RWPE1 (cell line): ENCODE measurements at regions not wholly inside any gene's neighbourhood (a gene's known extent, or its start where the extent isn't known, plus 50 kb on each side); places are given as distances from the start of the nearest gene placed in this dataset.
"Not testable (repeated sequence)": the region's sequence is repeated elsewhere in the genome, so short reads cannot be mapped to it uniquely, and the experiment has no call there.

Source experiments
- CTCF ChIA-PET: fragments of 350-600 bp; sonication (Branson Sonifier 250); formaldehyde crosslinking; extraction: SDS; loops from one replicate; lab custom pipeline; 2021; lab: Yijun Ruan, JAX
- POLR2A ChIA-PET: fragments of 400-600 bp; formaldehyde crosslinking; extraction: SDS; loops from one replicate; lab custom pipeline; 2020; ENCODE audit warnings: antibody characterized with exemption; ENCODE audit not compliant: low non-redundant PET; lab: Yijun Ruan, JAX
- DNase-seq: peaks from one replicate; pipeline ENCODE4 v3.0.0; 2012; ENCODE audit warnings: low spot score
- H3K27ac ChIP-seq: fragments of 450-650 bp; 2 replicates; pipeline ENCODE4 v1.5.1; 2017
- TF ChIP-seq, protein P1 (sequence below): fragments of 450-650 bp; conservative IDR thresholded peaks from 2 replicates; pipeline ENCODE4 v1.5.1; 2017; ENCODE audit warnings: low read depth, mild to moderate bottlenecking

DNA sequence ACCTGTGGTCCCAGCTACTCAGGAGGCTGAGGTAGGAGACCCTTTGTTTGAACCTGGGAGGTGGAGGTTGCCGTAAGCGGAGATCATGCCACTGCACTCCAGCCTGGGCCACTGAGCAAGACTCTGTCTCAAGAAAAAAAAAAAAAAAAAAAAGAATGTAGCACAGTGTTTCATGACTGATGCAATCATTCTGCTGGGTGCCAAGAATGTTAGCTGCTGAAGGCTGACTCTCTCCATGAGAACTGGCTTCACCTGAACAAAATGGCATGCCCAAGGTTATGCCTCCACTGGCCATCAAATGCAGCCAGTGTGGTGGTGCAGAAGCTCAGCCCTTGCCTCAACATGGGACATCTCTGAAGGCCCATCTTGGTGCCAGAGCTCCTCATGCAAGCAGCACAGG lies 412.1 kb downstream of the ADAM29 start:
- CTCF ChIA-PET, result no interaction called here

DNA sequence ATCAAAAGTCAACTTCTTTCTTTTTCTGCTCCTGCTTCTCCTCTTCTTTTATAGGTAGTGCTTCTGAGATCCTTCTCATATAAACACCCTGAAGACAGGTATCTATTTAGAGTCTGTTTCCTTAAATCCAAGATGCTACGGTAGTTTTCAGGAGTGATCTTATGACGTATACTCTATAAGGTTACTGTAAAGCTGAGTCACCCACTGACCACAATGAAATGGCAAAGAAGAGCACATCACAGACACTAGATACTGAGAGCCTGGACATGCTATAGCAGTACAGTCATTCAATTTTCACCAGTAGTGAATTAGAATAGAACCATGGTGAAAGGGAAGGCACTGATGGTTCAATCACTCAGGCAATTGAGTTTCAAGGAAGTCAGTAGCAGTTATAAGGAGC lies 412.5 kb downstream of the ADAM29 start:
- H3K27ac ChIP-seq, result no peak overlapping the region
- DNase-seq, result no peak
- CTCF ChIA-PET, result no interaction called here
- POLR2A ChIA-PET, result no interaction called here
- TF ChIP-seq, protein P1, sequence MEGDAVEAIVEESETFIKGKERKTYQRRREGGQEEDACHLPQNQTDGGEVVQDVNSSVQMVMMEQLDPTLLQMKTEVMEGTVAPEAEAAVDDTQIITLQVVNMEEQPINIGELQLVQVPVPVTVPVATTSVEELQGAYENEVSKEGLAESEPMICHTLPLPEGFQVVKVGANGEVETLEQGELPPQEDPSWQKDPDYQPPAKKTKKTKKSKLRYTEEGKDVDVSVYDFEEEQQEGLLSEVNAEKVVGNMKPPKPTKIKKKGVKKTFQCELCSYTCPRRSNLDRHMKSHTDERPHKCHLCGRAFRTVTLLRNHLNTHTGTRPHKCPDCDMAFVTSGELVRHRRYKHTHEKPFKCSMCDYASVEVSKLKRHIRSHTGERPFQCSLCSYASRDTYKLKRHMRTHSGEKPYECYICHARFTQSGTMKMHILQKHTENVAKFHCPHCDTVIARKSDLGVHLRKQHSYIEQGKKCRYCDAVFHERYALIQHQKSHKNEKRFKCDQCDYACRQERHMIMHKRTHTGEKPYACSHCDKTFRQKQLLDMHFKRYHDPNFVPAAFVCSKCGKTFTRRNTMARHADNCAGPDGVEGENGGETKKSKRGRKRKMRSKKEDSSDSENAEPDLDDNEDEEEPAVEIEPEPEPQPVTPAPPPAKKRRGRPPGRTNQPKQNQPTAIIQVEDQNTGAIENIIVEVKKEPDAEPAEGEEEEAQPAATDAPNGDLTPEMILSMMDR, result no peak

More for the DNA sequence above, 412.1 kb downstream of the ADAM29 start:
- TF ChIP-seq, protein P1, result no peak
- no peak for DNase-seq
- POLR2A ChIA-PET, result no interaction called here
- no peak overlapping the region for H3K27ac ChIP-seq

DNA sequence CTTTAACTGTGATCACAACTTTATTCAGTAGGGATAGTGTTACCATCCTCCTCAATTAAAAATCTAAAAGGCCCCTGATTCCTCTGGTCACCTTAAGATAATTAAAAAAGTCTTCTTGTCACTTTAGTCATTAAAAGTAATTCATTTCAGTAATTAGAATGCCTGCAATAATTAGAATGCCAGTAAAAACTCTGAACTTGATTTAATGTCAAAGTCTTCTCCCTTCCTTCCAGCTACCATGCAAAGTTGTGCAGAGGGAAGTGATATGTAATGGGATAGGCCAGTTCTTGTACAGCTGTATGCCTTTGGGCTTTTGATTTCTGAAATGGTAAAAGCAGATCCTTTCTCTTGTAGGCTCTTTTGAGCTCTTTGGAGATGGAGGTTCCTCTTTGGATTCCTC lies 417.2 kb downstream of the ADAM29 start:
- no peak for DNase-seq
- H3K27ac ChIP-seq, result no peak overlapping the region
- ChIA-PET POLR2A (no interaction called here), CTCF (interaction anchor here (0.6 kb wide), 1 partner anchor 670 kb away, joined by 4 read pairs; no protein-coding TSS in a partner anchor)
- TF ChIP-seq, protein P1, result no peak

DNA sequence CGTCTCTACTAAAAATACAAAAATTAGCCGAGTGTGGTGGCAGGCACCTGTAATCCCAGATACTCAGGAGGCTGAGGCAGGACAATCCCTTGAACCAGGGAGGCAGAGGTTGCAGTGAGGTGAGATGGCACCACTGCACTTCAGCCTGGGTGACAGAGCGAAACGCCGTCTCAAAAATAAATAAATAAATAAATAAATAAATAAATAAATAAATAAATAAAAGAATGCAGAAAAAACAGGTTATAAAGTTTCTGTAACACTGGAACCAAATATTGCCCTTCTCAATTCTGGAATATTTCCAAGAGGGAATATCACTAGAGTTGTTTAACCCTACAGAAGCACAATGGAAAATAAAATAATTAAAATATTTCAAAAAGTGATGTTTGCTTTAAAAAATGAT lies 418.4 kb downstream of the ADAM29 start:
- POLR2A ChIA-PET, CTCF ChIA-PET, H3K27ac ChIP-seq, DNase-seq: not testable (repeated sequence)

DNA sequence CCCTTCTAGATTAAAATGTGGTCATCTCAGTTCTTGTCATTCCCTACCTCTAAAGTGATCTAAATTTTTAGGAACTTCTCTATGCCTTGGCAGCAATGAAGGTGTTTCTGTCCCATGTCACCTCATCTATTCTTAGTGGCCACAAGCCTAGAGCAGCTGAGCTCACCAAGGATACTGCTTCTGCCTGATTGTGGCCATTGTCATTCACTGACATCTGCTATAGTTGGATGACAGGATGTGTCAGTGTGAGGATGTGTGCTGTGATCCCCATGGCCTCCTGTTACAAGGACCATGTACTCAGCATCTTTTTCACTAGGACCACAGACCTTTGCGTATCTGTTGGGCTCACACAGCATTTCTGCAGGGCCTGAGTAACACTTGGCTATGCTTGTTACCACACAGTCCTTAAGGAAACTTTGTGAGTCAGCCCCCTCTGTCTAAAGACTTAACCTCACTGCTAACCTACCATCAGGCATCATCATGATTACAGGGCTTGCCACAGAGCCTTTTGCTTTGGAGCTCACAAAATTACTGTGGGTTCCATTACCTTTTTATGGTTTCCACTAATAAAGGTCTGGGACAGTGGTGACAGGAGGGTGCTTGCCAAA lies 421.0 kb downstream of the ADAM29 start:
- ChIA-PET POLR2A (no interaction called here), CTCF (no interaction called here)
- H3K27ac ChIP-seq, result no peak overlapping the region
- TF ChIP-seq, protein P1, result no peak
- no peak for DNase-seq

DNA sequence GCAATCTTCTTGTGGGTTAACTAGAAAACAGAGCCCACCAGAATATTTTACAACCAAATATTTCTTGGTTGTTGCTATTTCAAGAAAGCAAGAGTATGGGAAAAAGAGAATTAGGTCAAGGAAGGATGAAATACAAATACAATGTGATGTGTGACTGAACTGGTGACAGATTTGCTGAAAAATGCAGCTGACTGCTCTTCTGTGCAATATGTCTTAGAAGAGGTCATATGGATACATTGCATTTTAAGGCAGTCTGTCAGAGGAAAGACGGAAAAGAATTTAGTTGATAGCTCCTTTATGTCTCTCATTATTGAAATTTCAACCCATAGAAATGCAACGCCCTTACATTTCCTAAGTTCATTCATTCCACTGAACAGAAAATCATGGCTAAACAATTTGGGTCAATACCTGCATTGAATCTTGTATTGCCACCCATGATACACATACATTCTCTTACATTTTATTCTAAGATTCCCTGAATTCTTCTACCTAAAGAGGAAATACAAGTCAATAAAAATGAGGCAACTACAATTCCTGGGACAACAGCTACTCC lies 423.1 kb downstream of the ADAM29 start:
- ChIA-PET CTCF (no interaction called here), POLR2A (no interaction called here)
- TF ChIP-seq, protein P1, result no peak
- H3K27ac ChIP-seq, result no peak overlapping the region
- DNase-seq, result no peak

DNA sequence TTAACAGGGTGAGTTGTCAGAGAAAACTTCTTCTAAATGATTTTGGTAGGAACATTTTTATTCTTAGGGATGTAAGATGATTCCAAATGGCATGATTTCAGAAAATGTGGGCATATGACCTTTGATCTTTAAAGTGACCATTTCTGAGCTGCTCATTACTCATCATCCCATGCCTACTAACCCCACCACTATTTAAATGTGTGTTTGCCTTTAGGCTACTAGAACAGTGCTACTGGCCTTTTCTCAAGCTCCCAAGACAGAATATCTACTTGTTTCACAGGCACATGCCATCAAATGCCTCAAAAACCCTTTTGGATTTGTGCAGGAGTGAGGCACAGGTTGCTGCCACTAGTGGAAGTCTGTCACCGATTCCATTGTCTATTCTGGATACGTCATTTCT lies 428.2 kb downstream of the ADAM29 start:
- DNase-seq, result no peak
- TF ChIP-seq, protein P1, result no peak
- POLR2A ChIA-PET, result no interaction called here
- no peak overlapping the region for H3K27ac ChIP-seq
- CTCF ChIA-PET, result no interaction called here
